GM23338 (cell line): ENCODE measurements at regions not wholly inside any gene's neighbourhood (a gene's known extent, or its start where the extent isn't known, plus 50 kb on each side); places are given as distances from the start of the nearest gene placed in this dataset.

ENCODE experiments used
- ATAC-seq: fragments of 200-7000 bp; cut with Tn5 transposase; 3 replicates; pipeline ENCODE4 v1.9.1; 2020
- DNase-seq: peaks from one replicate; pipeline ENCODE4 v3.0.0-alpha.2; 2015; ENCODE audit warnings: low spot score
- H2AFZ ChIP-seq: fragments of 200-600 bp; sonication (generic); 2 replicates; pipeline ENCODE4 v1.8.0; 2016; ENCODE audit warnings: antibody characterized with exemption, mild to moderate bottlenecking, moderate library complexity
- H3F3A ChIP-seq: fragments of 200-600 bp; sonication (generic); replicated peaks from 2 replicates; pipeline ENCODE4 v1.8.0; 2017; ENCODE audit warnings: antibody characterized with exemption, mixed run types, low read depth
- H3K27ac ChIP-seq: fragments of 200-600 bp; sonication (generic); 2 replicates; pipeline ENCODE4 v1.6.1; 2016; ENCODE audit warnings: low read depth
- H3K27me3 ChIP-seq: fragments of 200-600 bp; sonication (generic); 2 replicates; pipeline ENCODE4 v1.8.0; 2016; ENCODE audit warnings: mild to moderate bottlenecking, mixed run types, moderate library complexity; ENCODE audit not compliant: insufficient read depth
- H3K36me3 ChIP-seq: fragments of 200-600 bp; sonication (generic); 2 replicates; pipeline ENCODE4 v1.8.0; 2016; ENCODE audit warnings: mild to moderate bottlenecking; ENCODE audit not compliant: insufficient read depth
- H3K4me1 ChIP-seq: fragments of 200-600 bp; sonication (generic); 2 replicates; pipeline ENCODE4 v1.8.0; 2016; ENCODE audit warnings: mild to moderate bottlenecking, moderate library complexity; ENCODE audit not compliant: insufficient read depth
- H3K4me2 ChIP-seq: fragments of 200-600 bp; sonication (generic); 2 replicates; pipeline ENCODE4 v1.7.1; 2017; ENCODE audit warnings: mixed run types
- H3K4me3 ChIP-seq: fragments of 200-600 bp; sonication (generic); 2 replicates; pipeline ENCODE4 v1.6.1; 2016; ENCODE audit warnings: mixed run types
- H3K79me2 ChIP-seq: fragments of 200-600 bp; sonication (generic); replicated peaks from 2 replicates; pipeline ENCODE4 v1.8.0; 2017; ENCODE audit warnings: mild to moderate bottlenecking; ENCODE audit not compliant: insufficient read depth
- H3K9me2 ChIP-seq: fragments of 200-600 bp; sonication (generic); 2 replicates; pipeline ENCODE4 v1.8.0; 2017; ENCODE audit not compliant: insufficient read depth
- H4K20me1 ChIP-seq: fragments of 200-600 bp; sonication (generic); replicated peaks from 2 replicates; pipeline ENCODE4 v1.8.0; 2017; ENCODE audit warnings: mild to moderate bottlenecking; ENCODE audit not compliant: insufficient read depth
- H3K27ac Mint-ChIP-seq: 2 replicates; pipeline ENCODE4 v1.8.0; 2020; ENCODE audit warnings: inconsistent platforms, mild to moderate bottlenecking, moderate library complexity, mixed read lengths
- H3K27me3 Mint-ChIP-seq: 3 replicates; pipeline ENCODE4 v1.8.0; 2022; ENCODE audit warnings: low read depth, mild to moderate bottlenecking, moderate library complexity, mixed read lengths, inconsistent platforms; ENCODE audit not compliant: insufficient read depth, poor library complexity
- H3K36me3 Mint-ChIP-seq: 3 replicates; pipeline ENCODE4 v1.8.0; 2021; ENCODE audit warnings: low read depth, mild to moderate bottlenecking, inconsistent platforms, moderate library complexity, mixed read lengths
- H3K4me1 Mint-ChIP-seq: 3 replicates; pipeline ENCODE4 v1.8.0; 2020; ENCODE audit warnings: mild to moderate bottlenecking, inconsistent platforms, mixed read lengths
- H3K4me3 Mint-ChIP-seq: 3 replicates; pipeline ENCODE4 v1.8.0; 2021; ENCODE audit warnings: moderate library complexity, mild to moderate bottlenecking, inconsistent platforms, mixed read lengths
- H3K9me3 Mint-ChIP-seq: 3 replicates; pipeline ENCODE4 v1.8.0; 2020; ENCODE audit warnings: moderate library complexity, mild to moderate bottlenecking, inconsistent platforms, mixed read lengths
- CREB1 ChIP-seq: fragments of 250-450 bp; sonication (Bioruptor Pico); IDR thresholded peaks from 2 replicates; pipeline ENCODE4 v1.5.0; 2020; ENCODE audit warnings: low read depth, mild to moderate bottlenecking, moderate library complexity
- EZH2 ChIP-seq: fragments of 200-600 bp; sonication (generic); IDR thresholded peaks from one replicate; pipeline ENCODE4 v1.8.0; 2017; ENCODE audit warnings: antibody characterized with exemption, mild to moderate bottlenecking, low read depth; ENCODE audit not compliant: unreplicated experiment
- EZH2phosphoT487 ChIP-seq: fragments of 200-600 bp; sonication (generic); IDR thresholded peaks from one replicate; pipeline ENCODE4 v1.8.1; 2018; ENCODE audit warnings: antibody characterized with exemption; ENCODE audit not compliant: unreplicated experiment
- JUNB ChIP-seq: IDR thresholded peaks from one replicate; pipeline ENCODE4 v1.6.1; 2016; ENCODE audit warnings: antibody characterized with exemption; ENCODE audit not compliant: unreplicated experiment
- NANOG ChIP-seq: IDR thresholded peaks from 2 replicates; pipeline ENCODE4 v1.6.1; 2016; ENCODE audit warnings: antibody characterized with exemption, borderline replicate concordance
- POLR2AphosphoS5 ChIP-seq: IDR thresholded peaks from 2 replicates; pipeline ENCODE4 v1.6.1; 2016; ENCODE audit warnings: antibody characterized with exemption, low read depth
- STAT1 ChIP-seq: IDR thresholded peaks from one replicate; pipeline ENCODE4 v1.6.1; 2016; ENCODE audit warnings: antibody characterized with exemption; ENCODE audit not compliant: unreplicated experiment
- ZNF114 ChIP-seq: fragments of 250-450 bp; sonication (Bioruptor Pico); IDR thresholded peaks from 2 replicates; pipeline ENCODE4 v1.5.0; 2020; ENCODE audit warnings: mild to moderate bottlenecking, moderate library complexity
- ZNF331 ChIP-seq: fragments of 250-450 bp; sonication (Bioruptor Pico); IDR thresholded peaks from 2 replicates; pipeline ENCODE4 v1.5.0; 2020; ENCODE audit warnings: low read depth, mild to moderate bottlenecking, moderate library complexity
- TF ChIP-seq, protein P1 (sequence below), 2 experiments: fragments of 200-600 bp in 1 of 2; sonication (generic) in 1 of 2; conservative IDR thresholded peaks; 2 replicates each; pipeline versions ENCODE4 v1.5.1 to v1.6.1; 2016 to 2017; ENCODE audit warnings: antibody characterized with exemption in 2 of 2, low read depth in 2 of 2, mild to moderate bottlenecking in 2 of 2, moderate library complexity in 1 of 2
- TF ChIP-seq, protein P2 (sequence below): IDR thresholded peaks from one replicate; pipeline ENCODE4 v1.6.1; 2018; ENCODE audit warnings: antibody characterized with exemption; ENCODE audit not compliant: unreplicated experiment
- TF ChIP-seq, protein P3 (sequence below): IDR thresholded peaks from 2 replicates; pipeline ENCODE4 v1.6.1; 2016; ENCODE audit warnings: antibody characterized with exemption
- TF ChIP-seq, protein P4 (sequence below): fragments of 250-450 bp; sonication (Bioruptor Pico); IDR thresholded peaks from 2 replicates; pipeline ENCODE4 v1.5.0; 2020; ENCODE audit warnings: mild to moderate bottlenecking, moderate library complexity

DNA sequence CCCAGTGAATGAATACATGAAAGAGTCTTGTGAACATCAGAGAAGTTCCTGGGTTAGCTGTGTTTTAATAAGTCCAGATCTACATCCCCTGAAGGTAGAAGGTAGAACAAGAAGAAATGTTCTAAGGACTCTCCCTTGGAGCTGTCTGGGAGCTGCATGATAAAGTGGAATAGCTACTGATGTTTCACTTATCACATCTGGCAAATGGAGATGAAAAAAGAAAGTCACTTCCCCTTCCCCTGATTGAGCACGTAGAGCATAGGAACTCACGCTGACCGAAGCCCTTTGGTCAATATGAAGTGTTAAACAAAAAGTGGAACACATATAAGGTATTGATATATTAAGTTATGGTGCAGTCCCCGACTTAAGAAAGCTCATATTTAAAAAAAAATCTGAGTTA lies 53.2 kb upstream of the PARP1 start:
- H3K79me2 ChIP-seq: no peaks in the 10 kb centered on the region
- H3K36me3 ChIP-seq: 0 out of 2 replicates have a peak, but pooled peaks cover 7% of the 10 kb centered on the region
- H3F3A ChIP-seq: 0 out of 2 replicates have a peak, but pooled peaks cover 5% of the 10 kb centered on the region
- Mint-ChIP-seq H3K4me1 (peaks cover 8% of the 10 kb centered on the region; the same call in 2 of the 3 replicates), H3K9me3 (peaks cover 39% of the 10 kb centered on the region), H3K27ac (no peak overlapping the region), H3K27me3 (no peaks in the 10 kb centered on the region), H3K36me3 (peaks cover 29% of the 10 kb centered on the region), H3K4me3 (no peak overlapping the region)
- no peak overlapping the region for H3K4me2 ChIP-seq
- no peaks in the 10 kb centered on the region for H3K27me3 ChIP-seq
- no peak overlapping the region for H3K27ac ChIP-seq
- H3K4me3 ChIP-seq: no peak overlapping the region
- DNase-seq (no peak), ATAC-seq (no peak)
- H2AFZ ChIP-seq: no peak overlapping the region
- H3K4me1 ChIP-seq: no peaks in the 10 kb centered on the region
- H4K20me1 ChIP-seq: no peaks in the 10 kb centered on the region
- H3K9me2 ChIP-seq: 0 out of 2 replicates have a peak, but pooled peaks cover 3% of the 10 kb centered on the region
- TF ChIP-seq JUNB: no peak
- no peak for TF ChIP-seq ZNF114
- TF ChIP-seq CREB1: no peak
- TF ChIP-seq NANOG: no peak
- TF ChIP-seq STAT1: no peak
- TF ChIP-seq, protein P1, sequence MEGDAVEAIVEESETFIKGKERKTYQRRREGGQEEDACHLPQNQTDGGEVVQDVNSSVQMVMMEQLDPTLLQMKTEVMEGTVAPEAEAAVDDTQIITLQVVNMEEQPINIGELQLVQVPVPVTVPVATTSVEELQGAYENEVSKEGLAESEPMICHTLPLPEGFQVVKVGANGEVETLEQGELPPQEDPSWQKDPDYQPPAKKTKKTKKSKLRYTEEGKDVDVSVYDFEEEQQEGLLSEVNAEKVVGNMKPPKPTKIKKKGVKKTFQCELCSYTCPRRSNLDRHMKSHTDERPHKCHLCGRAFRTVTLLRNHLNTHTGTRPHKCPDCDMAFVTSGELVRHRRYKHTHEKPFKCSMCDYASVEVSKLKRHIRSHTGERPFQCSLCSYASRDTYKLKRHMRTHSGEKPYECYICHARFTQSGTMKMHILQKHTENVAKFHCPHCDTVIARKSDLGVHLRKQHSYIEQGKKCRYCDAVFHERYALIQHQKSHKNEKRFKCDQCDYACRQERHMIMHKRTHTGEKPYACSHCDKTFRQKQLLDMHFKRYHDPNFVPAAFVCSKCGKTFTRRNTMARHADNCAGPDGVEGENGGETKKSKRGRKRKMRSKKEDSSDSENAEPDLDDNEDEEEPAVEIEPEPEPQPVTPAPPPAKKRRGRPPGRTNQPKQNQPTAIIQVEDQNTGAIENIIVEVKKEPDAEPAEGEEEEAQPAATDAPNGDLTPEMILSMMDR (conservative IDR thresholded peaks at IDR 0.05; ENCODE audit: low read depth in 2 of 2): no peak
- no peak for TF ChIP-seq ZNF331 (CRISPR knock-in tag)
- TF ChIP-seq EZH2phosphoT487: no peak
- TF ChIP-seq POLR2AphosphoS5: no peak
- TF ChIP-seq, protein P2, sequence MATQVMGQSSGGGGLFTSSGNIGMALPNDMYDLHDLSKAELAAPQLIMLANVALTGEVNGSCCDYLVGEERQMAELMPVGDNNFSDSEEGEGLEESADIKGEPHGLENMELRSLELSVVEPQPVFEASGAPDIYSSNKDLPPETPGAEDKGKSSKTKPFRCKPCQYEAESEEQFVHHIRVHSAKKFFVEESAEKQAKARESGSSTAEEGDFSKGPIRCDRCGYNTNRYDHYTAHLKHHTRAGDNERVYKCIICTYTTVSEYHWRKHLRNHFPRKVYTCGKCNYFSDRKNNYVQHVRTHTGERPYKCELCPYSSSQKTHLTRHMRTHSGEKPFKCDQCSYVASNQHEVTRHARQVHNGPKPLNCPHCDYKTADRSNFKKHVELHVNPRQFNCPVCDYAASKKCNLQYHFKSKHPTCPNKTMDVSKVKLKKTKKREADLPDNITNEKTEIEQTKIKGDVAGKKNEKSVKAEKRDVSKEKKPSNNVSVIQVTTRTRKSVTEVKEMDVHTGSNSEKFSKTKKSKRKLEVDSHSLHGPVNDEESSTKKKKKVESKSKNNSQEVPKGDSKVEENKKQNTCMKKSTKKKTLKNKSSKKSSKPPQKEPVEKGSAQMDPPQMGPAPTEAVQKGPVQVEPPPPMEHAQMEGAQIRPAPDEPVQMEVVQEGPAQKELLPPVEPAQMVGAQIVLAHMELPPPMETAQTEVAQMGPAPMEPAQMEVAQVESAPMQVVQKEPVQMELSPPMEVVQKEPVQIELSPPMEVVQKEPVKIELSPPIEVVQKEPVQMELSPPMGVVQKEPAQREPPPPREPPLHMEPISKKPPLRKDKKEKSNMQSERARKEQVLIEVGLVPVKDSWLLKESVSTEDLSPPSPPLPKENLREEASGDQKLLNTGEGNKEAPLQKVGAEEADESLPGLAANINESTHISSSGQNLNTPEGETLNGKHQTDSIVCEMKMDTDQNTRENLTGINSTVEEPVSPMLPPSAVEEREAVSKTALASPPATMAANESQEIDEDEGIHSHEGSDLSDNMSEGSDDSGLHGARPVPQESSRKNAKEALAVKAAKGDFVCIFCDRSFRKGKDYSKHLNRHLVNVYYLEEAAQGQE: no peak
- TF ChIP-seq EZH2: no peak
- TF ChIP-seq, protein P3, sequence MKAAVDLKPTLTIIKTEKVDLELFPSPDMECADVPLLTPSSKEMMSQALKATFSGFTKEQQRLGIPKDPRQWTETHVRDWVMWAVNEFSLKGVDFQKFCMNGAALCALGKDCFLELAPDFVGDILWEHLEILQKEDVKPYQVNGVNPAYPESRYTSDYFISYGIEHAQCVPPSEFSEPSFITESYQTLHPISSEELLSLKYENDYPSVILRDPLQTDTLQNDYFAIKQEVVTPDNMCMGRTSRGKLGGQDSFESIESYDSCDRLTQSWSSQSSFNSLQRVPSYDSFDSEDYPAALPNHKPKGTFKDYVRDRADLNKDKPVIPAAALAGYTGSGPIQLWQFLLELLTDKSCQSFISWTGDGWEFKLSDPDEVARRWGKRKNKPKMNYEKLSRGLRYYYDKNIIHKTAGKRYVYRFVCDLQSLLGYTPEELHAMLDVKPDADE: no peak
- TF ChIP-seq, protein P4, sequence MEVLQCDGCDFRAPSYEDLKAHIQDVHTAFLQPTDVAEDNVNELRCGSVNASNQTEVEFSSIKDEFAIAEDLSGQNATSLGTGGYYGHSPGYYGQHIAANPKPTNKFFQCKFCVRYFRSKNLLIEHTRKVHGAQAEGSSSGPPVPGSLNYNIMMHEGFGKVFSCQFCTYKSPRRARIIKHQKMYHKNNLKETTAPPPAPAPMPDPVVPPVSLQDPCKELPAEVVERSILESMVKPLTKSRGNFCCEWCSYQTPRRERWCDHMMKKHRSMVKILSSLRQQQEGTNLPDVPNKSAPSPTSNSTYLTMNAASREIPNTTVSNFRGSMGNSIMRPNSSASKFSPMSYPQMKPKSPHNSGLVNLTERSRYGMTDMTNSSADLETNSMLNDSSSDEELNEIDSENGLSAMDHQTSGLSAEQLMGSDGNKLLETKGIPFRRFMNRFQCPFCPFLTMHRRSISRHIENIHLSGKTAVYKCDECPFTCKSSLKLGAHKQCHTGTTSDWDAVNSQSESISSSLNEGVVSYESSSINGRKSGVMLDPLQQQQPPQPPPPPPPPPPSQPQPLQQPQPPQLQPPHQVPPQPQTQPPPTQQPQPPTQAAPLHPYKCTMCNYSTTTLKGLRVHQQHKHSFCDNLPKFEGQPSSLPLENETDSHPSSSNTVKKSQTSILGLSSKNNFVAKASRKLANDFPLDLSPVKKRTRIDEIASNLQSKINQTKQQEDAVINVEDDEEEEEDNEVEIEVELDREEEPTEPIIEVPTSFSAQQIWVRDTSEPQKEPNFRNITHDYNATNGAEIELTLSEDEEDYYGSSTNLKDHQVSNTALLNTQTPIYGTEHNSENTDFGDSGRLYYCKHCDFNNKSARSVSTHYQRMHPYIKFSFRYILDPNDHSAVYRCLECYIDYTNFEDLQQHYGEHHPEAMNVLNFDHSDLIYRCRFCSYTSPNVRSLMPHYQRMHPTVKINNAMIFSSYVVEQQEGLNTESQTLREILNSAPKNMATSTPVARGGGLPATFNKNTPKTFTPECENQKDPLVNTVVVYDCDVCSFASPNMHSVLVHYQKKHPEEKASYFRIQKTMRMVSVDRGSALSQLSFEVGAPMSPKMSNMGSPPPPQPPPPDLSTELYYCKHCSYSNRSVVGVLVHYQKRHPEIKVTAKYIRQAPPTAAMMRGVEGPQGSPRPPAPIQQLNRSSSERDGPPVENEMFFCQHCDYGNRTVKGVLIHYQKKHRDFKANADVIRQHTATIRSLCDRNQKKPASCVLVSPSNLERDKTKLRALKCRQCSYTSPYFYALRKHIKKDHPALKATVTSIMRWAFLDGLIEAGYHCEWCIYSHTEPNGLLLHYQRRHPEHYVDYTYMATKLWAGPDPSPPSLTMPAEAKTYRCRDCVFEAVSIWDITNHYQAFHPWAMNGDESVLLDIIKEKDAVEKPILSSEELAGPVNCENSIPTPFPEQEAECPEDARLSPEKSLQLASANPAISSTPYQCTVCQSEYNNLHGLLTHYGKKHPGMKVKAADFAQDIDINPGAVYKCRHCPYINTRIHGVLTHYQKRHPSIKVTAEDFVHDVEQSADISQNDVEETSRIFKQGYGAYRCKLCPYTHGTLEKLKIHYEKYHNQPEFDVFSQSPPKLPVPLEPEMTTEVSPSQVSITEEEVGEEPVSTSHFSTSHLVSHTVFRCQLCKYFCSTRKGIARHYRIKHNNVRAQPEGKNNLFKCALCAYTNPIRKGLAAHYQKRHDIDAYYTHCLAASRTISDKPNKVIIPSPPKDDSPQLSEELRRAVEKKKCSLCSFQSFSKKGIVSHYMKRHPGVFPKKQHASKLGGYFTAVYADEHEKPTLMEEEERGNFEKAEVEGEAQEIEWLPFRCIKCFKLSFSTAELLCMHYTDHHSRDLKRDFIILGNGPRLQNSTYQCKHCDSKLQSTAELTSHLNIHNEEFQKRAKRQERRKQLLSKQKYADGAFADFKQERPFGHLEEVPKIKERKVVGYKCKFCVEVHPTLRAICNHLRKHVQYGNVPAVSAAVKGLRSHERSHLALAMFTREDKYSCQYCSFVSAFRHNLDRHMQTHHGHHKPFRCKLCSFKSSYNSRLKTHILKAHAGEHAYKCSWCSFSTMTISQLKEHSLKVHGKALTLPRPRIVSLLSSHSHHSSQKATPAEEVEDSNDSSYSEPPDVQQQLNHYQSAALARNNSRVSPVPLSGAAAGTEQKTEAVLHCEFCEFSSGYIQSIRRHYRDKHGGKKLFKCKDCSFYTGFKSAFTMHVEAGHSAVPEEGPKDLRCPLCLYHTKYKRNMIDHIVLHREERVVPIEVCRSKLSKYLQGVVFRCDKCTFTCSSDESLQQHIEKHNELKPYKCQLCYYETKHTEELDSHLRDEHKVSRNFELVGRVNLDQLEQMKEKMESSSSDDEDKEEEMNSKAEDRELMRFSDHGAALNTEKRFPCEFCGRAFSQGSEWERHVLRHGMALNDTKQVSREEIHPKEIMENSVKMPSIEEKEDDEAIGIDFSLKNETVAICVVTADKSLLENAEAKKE (CRISPR knock-in tag): no peak
